D721Med (cell line): ENCODE measurements at regions not wholly inside any gene's neighbourhood (a gene's known extent, or its start where the extent isn't known, plus 50 kb on each side); places are given as distances from the start of the nearest gene placed in this dataset.
"Not testable (repeated sequence)": the region's sequence is repeated elsewhere in the genome, so short reads cannot be mapped to it uniquely, and the experiment has no call there.

Experiments used
- DNase-seq: peaks from one replicate; pipeline ENCODE4 v3.0.0; 2011; ENCODE audit warnings: low spot score; ENCODE audit not compliant: insufficient read length
- FAIRE-seq: peaks from 2 replicates; lab custom pipeline; 2011; peaks lifted over from hg19 to GRCh38; lab: Jason Lieb, UNC
- CTCF ChIP-seq: IDR thresholded peaks from 2 replicates; pipeline ENCODE4 v1.5.1; 2012; ENCODE audit warnings: mild to moderate bottlenecking, control low read depth; ENCODE audit not compliant: insufficient read depth; ENCODE audit errors: missing control alignments

- no peak for TF ChIP-seq CTCF
- no peak for FAIRE-seq
These were observed 504.9 kb upstream of the AMELY start for GRCh38 chrY:7416406-7416805.

GRCh38 chrY:7415157-7415633 is 503.6 kb upstream of the AMELY start:
- DNase-seq = no peak
- TF ChIP-seq CTCF = no peak
- FAIRE-seq = no peak

More at GRCh38 chrY:7416406-7416805, 504.9 kb upstream of the AMELY start:
- DNase-seq = no peak

DNA sequence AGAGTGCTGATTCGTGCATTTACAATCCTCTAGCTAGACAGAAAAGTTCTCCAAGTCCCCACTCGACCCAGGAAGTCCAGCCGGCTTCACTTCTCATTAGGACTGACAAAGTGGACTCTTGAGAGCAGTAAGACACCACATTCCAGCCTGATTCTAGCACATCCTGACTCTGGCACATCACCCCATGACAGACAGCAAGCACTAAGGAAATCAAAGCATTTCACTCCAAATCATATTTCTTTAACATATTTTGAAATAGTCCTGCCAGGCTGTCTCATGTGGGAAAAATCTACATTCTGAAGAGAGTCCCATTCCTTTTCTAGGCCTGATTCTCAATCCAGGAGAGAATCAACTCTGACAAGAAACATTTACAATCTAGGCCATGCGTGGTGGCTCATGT is 478.5 kb upstream of the AMELY start:
- TF ChIP-seq CTCF = no peak
- FAIRE-seq (no peak), DNase-seq (no peak)

DNA sequence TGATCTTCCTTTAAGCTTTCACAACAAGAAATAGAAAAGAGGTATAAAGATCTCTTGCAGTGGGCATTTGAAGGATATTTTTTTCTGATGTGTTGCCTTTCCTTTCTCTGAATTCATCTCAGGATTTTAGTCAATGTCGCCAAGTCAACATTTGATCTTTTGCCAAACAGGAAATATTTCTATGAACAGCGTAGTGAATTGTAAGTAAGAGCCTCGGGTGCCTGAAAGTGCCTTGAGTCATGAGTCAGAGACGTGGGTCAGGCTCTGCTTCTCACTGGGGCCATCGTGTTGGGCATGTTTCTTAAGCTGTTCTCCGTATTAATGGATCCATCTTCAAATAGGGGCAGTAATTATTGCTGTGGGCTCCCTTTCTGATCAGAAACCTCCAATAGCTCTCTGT is 471.4 kb upstream of the AMELY start:
- no peak for FAIRE-seq
- TF ChIP-seq CTCF = no peak
- DNase-seq = no peak

GRCh38 chrY:7377091-7377490 is 465.5 kb upstream of the AMELY start:
- TF ChIP-seq CTCF = no peak
- DNase-seq (no peak), FAIRE-seq (no peak)

- DNase-seq, FAIRE-seq: not testable (repeated sequence)
These were observed 462.9 kb upstream of the AMELY start for GRCh38 chrY:7374485-7374884.

- FAIRE-seq, DNase-seq: not testable (repeated sequence)
These were observed 460.4 kb upstream of the AMELY start for GRCh38 chrY:7371953-7372352.

DNA sequence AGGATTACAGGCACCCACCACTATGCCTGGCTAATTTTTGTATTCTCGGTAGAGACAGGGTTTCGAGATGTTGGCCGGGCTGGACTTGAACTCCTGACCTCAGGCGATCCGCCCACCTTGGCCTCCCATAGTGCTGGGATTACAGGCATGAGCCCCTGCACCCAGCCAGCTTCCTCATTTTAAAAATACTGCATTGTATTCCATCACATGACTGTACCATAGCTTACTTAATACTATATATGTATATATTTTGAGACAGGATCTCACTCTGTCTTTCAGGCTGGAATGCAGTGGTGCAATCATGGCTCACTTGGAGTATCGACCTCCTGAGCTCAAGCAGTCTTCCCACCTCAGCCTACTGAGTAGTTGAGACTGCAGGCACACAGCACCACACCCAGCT is 459.5 kb upstream of the AMELY start:
- not testable (repeated sequence) for DNase-seq, FAIRE-seq

DNA sequence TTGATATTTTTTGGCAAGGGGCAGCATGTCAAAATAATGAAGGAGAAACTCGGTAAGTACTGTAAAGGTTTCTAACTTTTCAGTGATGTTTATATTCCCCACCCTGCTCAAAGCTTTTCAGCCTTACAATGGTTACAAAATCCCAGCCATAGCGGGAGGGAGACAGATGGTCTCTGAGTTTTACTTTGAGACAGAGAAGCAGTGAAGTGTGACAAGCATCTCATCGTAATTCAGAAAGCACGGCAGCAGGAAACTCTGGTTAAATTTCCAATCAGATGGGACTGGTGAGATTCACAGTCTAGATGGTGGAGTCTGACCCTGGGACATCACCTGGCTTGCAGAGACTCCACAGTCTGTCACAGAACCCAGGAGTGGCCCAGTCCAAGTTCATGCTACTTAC is 448.0 kb upstream of the AMELY start:
- FAIRE-seq (no peak), DNase-seq (no peak)
- no peak for TF ChIP-seq CTCF
